ENCODE measurements at regions not wholly inside any gene's neighbourhood (a gene's known extent, or its start where the extent isn't known, plus 50 kb on each side); places are given as distances from the start of the nearest gene placed in this dataset.

GRCh38 chr10:78269060-78269459 lies 235.4 kb downstream of the RPS24 start:
- DNase-seq (ENCODE audit: low read depth), result no peak

- DNase-seq (ENCODE audit: low read depth), result no peak
Measured at GRCh38 chr10:78272329-78272728, 238.7 kb downstream of the RPS24 start.

GRCh38 chr10:78274491-78274890 lies 240.8 kb downstream of the RPS24 start:
- no peak for DNase-seq (ENCODE audit: low read depth)

DNA sequence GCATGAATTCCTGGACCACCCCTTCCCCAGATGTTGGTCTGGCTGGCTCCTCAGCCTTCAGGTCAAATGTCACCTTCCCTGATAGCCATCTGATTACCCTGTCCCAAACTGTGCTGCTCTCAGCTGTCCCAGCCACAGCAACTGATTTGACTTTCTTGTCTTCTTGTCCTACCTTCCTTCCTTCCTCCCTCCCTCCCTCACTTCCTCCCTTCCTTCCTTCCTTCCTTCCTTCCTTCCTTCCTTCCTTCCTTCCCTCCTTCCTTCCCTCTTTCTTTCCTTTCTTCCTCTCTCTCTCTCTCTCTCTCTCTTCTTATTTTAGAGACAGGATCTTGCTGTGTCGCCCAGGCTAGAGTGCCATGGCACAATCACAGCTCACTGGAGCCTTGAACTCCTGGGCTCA lies 242.5 kb downstream of the RPS24 start:
- no peak for DNase-seq (ENCODE audit: low read depth)

GRCh38 chr10:78277314-78278057 lies 243.8 kb downstream of the RPS24 start:
- no peak for DNase-seq (ENCODE audit: low read depth)

GRCh38 chr10:78278058-78278404 lies 244.4 kb downstream of the RPS24 start:
- peak; percentile 36 for DNase-seq (ENCODE audit: low read depth)

GRCh38 chr10:78279756-78280155 lies 246.1 kb downstream of the RPS24 start:
- DNase-seq (ENCODE audit: low read depth), result no peak

GRCh38 chr10:78280604-78281003 lies 246.9 kb downstream of the RPS24 start:
- DNase-seq (ENCODE audit: low read depth), result no peak

DNA sequence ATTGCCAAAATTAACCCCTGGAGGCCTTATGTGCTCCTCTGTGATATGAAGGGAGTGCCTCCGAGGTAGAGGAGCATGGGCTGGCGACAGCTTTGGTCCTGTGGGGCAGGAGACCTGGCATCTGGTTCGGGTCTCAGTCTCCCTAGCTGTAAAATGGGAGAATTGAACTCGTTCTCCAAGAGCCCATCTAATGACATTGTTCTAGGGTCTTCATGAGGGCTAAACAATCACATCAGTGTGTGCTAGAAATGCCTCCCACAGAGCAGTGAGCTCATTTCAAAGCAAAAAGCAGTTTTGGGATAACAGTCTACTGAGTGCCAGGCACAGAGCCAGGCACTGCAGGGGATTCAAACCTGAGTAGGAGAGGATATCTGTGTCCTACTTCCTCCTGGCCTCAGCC lies 248.0 kb downstream of the RPS24 start:
- no peak for DNase-seq (ENCODE audit: low read depth)

- DNase-seq (ENCODE audit: low read depth), result no peak
Measured at GRCh38 chr10:78283069-78283682, 249.5 kb downstream of the RPS24 start.

- no peak for DNase-seq (ENCODE audit: low read depth)
Measured at GRCh38 chr10:78284381-78284780, 250.7 kb downstream of the RPS24 start.

DNA sequence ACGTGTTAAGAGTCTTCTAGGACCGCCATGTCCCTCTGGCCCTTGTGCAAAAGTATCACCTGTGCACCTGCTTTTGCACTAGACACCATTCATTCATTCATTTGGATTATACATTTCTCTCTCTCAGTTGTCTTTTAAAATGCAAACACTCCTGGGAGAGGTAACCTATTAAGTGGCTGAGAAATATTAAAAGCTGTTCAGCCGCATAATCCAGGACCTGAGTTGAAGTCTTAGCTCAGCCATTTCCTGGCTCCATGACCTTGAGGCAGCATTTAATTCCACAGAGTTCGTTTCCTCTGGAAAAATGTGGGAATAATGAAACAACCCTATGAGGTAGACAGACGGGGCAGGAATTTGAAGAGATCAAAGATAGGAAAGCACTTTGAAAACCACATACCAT lies 251.6 kb downstream of the RPS24 start:
- DNase-seq (ENCODE audit: low read depth), result no peak

- no peak for DNase-seq (ENCODE audit: low read depth)
Measured at GRCh38 chr10:78286186-78286585, 252.5 kb downstream of the RPS24 start.

- DNase-seq (ENCODE audit: low read depth), result no peak
Measured at GRCh38 chr10:78286668-78287067, 253.0 kb downstream of the RPS24 start.

GRCh38 chr10:78287618-78288017 lies 254.0 kb downstream of the RPS24 start:
- no peak for DNase-seq (ENCODE audit: low read depth)

GRCh38 chr10:78288663-78289062 lies 255.0 kb downstream of the RPS24 start:
- DNase-seq (ENCODE audit: low read depth), result no peak

DNA sequence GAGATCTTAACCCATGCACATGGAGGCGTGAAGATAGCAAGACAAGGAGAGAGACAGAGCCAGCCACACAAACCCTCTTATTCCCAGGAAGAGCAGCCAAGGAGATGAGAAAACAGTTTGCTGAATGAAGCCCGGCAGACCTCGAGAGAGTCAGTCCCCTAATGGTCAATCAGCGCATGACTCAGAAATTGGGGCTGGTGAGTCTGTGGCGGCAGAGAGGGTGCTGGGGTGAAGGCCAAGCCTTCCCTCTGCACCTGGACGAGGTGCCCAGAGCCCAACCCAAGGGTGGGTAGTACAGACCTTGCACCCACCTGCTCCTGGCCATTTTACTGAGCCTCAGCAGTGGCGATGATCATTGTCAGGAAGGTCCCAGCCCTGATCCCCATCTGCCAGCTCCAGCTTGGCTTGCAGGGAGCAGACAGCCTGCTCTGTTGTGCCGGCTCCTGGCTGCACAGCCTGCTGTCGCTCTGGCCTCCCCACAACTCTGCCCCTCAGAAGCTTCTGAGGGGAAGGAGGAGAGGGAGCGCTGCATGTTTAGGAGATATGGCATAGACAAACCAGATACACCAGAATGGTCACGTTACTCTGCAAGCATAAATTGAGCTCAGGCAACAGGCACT lies 256.6 kb downstream of the RPS24 start:
- DNase-seq (ENCODE audit: low read depth), result no peak

DNA sequence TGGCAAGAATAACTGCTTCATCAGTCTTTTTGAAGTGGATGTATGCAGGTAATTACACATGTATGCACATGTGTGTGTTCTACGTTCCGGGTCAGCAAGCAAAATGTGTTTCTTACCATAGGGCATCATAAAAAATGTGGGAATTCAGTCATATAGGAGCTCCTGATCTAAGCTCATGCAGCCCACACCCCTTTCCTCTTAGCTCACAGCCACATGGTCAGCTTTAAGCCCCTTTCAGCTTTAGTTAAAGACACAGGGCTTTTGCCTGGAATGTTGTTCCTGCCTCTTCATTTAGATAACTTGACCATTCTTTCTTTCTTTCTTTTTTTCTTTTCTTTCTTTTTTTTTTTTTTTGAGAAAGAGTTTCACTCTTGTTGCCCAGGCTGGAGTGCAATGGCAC lies 258.1 kb downstream of the RPS24 start:
- no peak for DNase-seq (ENCODE audit: low read depth)

DNA sequence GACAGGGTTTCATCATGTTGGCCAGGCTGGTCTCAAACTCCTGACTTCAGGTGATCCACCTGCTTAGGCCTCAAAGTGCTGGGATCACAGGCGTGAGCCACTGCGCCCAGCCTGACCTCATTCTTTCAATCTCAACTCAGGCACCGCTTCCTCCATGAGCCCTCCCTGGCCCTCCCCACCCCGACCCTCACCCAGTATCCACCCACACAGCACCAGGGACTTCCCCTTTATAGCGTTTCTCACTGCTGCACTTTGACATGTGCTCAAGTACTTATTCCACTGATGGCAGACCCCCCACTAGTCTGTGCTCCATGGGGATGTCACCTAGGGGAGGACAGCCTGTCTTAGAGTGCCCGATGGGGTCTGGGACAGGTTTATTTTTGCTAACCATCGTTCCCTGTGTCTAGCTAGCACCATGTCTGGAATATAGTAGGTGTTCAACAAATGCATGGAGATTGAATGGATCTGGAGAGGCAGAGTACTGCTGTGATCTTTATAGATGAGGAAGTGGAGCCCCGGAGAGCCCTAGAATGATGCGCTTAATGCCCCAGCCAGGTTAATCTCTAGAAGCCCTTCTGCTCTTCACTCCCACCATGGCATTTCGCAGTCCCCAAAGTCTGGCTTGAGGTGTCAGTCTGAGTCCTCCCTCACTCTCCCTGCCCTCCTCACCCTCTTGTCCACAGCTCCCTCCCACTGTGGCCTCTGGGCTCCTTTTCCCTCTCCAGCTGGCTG lies 258.8 kb downstream of the RPS24 start:
- DNase-seq (ENCODE audit: low read depth), result no peak

- no peak for DNase-seq (ENCODE audit: low read depth)
Measured at GRCh38 chr10:78292982-78293865, 259.6 kb downstream of the RPS24 start.

DNA sequence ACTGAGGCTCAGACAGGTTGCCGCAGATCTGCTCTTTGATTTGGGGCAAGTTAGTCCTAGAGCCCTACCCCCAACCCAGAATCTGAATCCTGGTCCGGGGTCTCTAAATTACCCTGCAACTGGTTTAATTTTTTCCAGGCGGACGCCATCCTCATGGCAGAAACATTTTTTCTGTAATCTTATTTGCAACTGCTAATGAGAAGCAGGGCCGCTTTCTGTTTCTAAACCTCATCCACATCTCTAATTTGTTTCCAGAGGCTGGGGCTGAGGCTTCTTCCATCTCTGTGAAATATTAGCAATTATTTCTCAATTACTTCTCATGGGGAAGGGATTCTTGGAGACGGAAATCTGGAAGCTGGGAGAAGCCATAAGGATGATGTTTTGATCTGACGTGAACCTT lies 261.6 kb downstream of the RPS24 start:
- no peak for DNase-seq (ENCODE audit: low read depth)

DNA sequence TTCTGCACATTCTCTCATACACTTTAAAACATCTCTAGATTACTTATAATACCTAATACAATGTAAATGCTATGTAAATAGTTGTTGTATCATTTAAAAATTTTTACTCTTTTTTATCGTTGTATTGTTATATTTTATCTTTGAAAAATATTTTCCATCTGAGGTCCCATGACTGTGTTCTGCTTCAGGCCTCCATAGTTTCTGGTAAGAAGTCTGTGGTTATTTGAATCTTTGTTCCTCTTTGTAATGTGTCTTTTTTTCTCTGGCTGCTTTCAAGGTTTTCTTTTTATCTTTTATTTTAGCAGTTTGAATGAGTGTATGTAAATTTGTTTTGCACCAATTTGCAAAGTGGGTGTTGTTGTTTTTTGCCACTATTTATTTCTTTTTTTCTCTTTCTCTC lies 263.1 kb downstream of the RPS24 start:
- DNase-seq (ENCODE audit: low read depth), result no peak

Measured in Daoy (cell line).